HG03039 (cell line): ENCODE measurements at regions not wholly inside any gene's neighbourhood (a gene's known extent, or its start where the extent isn't known, plus 50 kb on each side); places are given as distances from the start of the nearest gene placed in this dataset.

ENCODE experiments used
- ATAC-seq: cut with Tn5 transposase; IDR thresholded peaks from one replicate; pipeline ENCODE4 v1.9.1; 2021; ENCODE audit warnings: mild to moderate bottlenecking, moderate library complexity; ENCODE audit not compliant: unreplicated experiment

DNA sequence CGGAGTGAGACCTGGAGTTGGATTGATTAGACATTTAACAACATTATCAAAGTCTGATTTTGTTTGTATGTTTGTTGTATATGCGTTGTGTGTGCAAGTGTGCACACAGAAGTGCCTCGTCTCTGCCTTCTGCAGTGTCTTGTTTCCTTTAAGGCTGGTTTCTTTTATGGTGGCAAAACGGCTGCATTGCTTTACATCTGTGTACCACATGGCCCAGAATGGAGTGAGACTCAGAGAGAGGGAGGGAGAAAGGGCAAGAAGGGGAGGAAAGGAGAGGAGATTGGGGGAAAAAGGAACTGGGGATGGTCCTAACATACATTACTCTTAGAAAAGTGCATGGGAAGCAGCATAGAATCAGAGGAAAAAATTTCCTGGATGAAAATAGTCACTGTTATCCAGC, 99.7 kb upstream of the WLS start:
- ATAC-seq: no peak

DNA sequence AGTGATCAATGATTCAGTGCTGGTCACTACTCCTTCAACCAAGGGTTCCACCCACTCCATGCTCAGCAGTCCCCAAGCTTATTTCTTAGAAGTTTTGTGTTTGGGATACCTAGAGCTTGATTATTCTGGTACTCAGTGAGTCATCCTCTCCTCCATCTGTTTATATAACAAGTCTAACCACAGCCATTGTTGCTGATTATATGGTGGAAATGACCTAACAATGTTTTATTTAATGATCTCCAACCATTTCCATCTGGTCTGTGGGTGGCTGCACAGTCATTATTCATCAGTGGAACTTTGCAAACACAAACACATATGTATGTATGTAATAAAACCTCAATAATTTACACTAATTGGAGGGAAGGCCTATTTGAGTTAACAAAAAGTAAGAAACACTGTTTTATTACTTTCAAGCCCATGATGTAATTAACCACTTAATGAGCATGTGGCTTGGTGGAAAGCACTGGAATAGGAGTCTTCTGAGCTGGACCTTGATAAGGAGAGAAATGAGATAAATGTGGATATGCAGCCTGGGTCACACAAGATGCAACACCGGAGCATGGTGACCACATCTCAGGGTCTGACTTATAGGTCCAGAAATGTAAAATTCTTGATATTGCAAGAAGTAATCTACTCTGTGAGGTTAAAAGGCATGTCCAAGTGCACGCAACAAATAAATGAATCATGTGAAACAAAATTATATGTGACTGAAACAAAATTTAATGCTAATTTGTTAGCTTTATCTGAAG, 99.0 kb upstream of the WLS start:
- ATAC-seq: no peak

DNA sequence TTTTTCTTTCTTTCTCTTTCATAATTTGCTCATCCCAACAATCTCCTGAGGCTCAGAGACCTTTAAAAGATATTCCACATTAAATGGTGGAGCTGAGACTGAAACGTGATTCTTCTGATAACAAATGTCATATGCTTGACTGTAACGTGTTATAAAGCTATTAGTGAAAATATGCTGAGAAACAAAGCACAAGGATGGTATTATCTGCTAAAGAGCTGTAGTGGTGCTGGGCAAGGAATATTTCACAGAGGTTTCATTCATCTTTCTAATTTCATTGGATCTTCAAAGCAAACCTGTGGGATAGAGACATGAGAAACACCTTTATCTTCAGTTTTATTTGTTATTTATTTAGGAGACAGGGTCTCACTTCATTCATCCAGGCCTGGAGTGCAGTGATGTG, 98.1 kb upstream of the WLS start:
- ATAC-seq: no peak

DNA sequence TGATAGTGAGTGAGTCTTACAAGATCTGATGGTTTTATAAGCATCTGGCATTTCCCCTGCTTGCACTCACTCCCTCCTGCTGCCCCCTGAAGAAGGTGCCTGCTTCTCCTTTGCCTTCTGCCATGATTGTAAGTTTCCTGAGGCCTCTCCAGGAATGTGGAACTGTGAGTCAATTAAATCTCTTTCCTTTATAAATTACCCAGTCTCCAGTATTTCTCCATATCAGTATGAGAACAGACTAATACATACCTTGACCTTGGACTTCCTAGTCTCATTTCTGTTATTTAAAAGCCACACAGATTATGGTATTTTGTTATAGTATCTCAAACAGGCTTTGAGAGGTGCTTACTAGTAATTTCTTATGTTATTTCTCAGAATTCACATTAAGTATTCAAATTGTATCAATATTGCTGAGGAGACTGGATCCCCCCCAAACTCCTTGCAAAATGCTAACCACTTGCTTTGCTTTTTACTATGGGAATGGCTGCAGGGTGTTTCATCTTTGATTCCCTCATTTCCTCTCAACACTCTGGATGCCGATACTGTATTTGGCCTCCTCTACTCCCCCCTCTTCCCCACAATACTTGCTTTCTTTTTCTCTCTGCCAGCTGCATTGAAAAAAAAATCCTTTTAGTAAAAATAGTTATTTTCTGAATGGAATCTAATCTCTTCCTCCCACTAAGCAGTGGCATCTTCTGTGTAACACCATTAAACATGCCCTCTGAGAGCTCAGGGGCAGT, 96.9 kb upstream of the WLS start:
- ATAC-seq: no peak

DNA sequence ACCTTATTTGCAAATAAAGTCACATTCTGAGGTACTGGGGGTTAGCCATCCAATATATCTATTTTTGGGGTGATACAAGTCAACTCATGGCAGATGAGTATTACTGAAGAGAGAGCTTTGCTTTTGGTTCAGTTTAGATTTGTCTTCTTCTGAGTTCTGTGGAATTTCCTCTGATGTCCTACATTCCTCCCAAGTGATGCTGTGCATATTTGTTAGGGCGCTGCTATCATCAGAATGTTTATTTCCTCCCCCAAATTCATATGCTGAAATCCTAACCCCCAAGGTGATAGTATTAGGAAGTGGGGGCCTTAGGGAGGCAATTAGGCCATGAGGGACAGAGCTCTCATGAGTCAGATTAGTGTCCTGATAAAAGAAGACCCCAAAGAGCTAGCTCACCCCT, 96.2 kb upstream of the WLS start:
- ATAC-seq: no peak

GRCh38 chr1:68327414-68327813, 95.1 kb upstream of the WLS start:
- no peak for ATAC-seq

- no peak for ATAC-seq
Observed at GRCh38 chr1:68326481-68326880, 94.2 kb upstream of the WLS start.

DNA sequence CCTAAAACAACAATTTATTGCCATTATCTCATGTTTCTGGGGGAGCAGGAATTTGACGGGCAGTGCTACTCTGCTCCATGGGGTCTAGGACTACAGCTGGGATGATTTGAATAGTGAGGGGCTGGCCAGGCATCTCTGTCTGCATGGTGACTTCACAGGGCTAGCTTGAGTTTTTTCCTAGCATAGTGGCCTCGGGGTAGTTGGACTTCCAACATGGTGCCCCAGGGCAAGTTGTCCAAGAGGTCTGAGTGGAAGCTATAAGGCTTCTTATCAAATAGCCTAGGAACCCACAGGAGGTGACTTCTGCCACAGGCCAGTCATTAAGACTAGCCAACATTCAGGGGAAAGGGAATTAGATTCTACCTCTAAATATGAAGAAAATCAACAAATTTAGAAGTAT, 92.0 kb upstream of the WLS start:
- no peak for ATAC-seq

- no peak for ATAC-seq
Observed at GRCh38 chr1:68322837-68323687, 90.7 kb upstream of the WLS start.

DNA sequence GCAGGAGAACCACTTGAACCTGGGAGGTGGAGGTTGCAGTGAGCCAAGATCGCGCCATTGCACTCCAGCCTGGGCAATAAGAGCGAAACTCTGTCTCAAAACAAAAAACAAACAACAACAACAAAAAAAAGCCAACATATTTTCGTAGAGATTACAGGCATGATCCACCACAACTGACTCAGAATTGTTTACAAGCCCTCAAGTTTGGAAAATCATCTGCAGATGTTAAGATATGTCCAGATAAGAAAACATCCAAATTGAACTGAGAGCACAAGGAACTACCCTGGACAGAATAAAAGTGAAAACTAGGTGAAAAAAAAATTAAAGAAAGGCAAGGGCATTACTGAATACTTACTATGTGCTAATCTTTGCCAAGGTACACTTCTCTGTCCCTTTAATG, 89.8 kb upstream of the WLS start:
- ATAC-seq: no peak

- no peak for ATAC-seq
Observed at GRCh38 chr1:68321084-68321685, 88.9 kb upstream of the WLS start.

GRCh38 chr1:68320349-68320748, 88.0 kb upstream of the WLS start:
- no peak for ATAC-seq

- no peak for ATAC-seq
Observed at GRCh38 chr1:68319907-68320306, 87.6 kb upstream of the WLS start.

GRCh38 chr1:68317543-68317942, 85.2 kb upstream of the WLS start:
- no peak for ATAC-seq

- no peak for ATAC-seq
Observed at GRCh38 chr1:68314151-68314780, 81.9 kb upstream of the WLS start.

- no peak for ATAC-seq
Observed at GRCh38 chr1:68313735-68314134, 81.4 kb upstream of the WLS start.

DNA sequence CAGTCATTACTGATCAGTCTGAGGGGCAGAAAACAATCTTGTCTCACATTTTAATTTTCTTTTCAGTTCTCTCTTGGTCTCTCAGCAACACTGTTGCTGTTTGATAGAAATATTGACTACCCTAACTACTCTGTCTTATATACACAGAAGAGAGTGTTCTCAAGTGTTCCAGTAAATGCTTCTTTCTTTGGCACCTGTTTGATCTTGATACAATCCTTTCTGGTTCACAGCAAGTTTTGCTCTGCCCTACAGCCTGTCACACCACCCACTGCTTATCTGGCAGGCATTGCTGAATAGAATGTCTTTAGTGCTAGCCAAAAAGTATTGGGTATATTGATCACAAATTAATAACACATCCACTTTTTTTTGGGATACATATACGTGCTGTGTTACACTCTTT, 75.7 kb upstream of the WLS start:
- ATAC-seq: no peak

GRCh38 chr1:68307378-68307787, 75.1 kb upstream of the WLS start:
- no peak for ATAC-seq

GRCh38 chr1:68301471-68302001, 69.2 kb upstream of the WLS start:
- no peak for ATAC-seq

DNA sequence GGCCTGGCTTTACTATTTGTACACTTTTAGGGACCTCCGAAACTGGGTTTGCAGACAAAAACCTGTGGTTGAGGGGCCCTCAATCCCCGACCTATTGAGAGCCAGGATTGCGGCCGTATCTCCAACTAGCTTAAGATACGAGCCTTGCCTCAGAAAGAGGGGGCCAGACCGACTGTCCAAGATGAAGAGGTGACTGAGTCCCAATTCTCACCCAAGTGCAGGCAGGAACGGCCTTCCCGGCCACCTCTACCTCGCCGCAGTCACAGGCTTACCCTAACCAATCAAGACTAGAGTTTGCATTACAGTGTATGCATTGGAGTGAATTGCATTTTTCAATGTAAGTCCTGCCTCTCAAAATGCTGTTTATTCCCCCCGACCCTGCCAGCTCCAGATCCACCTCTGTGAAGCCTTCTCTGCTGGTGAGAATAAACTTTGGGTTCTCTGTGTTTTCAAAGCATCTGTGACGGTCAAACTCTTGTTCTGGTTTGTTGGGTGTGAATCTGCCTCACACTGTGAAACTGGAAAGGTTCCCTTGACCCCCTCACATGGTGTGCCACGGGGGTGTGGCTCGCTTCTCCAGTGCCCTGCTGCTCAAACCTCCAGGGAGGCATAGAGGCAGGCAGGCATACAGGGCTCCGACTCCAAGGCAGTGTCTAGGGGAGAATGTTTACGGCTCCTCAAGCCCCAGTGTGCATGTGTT, 62.2 kb upstream of the WLS start:
- ATAC-seq: no peak
